ENCODE measurements at regions not wholly inside any gene's neighbourhood (a gene's known extent, or its start where the extent isn't known, plus 50 kb on each side); places are given as distances from the start of the nearest gene placed in this dataset.

- ATAC-seq (ENCODE audit: low read depth in 2 of 2) = no peak
Observed at GRCh38 chr9:135210676-135211523, 123.4 kb downstream of the OLFM1 start.

GRCh38 chr9:135211524-135211890, 124.0 kb downstream of the OLFM1 start:
- DNase-seq (no peak), ATAC-seq (ENCODE audit: low read depth in 2 of 2) (no peak)
- Mint-ChIP-seq H3K4me3 (no peak overlapping the region), H3K27me3 (peaks cover 4% of the 10 kb centered on the region), H3K36me3 (no peaks in the 10 kb centered on the region), H3K9me3 (peaks cover 0 to 8% (median 0%) of the 10 kb centered on the region in 7 donors), H3K4me1 (no peaks in the 10 kb centered on the region), H3K27ac (no peak overlapping the region)
- Histone ChIP-seq H3K27me3 (ENCODE audit: control insufficient read depth, insufficient read depth, low read length) (no peaks in the 10 kb centered on the region), H3K4me3 (ENCODE audit: low read depth, low read length) (no peak overlapping the region), H3K27ac (ENCODE audit: insufficient read depth, low read length, poor library complexity, severe bottlenecking) (no peak overlapping the region), H3K9me3 (ENCODE audit: control insufficient read depth in 2 of 2, low read length in 2 of 2) (peaks cover 0 to 6% of the 10 kb centered on the region in 2 experiments), H3K4me1 (ENCODE audit: control insufficient read depth, insufficient read depth, low read length, poor library complexity, severe bottlenecking) (no peaks in the 10 kb centered on the region), H3K36me3 (ENCODE audit: control insufficient read depth, insufficient read depth, low read length) (no peaks in the 10 kb centered on the region)

More at GRCh38 chr9:135210676-135211523, 123.4 kb downstream of the OLFM1 start:
- Mint-ChIP-seq H3K9me3 (peaks cover 0 to 8% (median 0%) of the 10 kb centered on the region in 7 donors), H3K27ac (no peak overlapping the region), H3K36me3 (no peaks in the 10 kb centered on the region), H3K4me3 (no peak overlapping the region), H3K27me3 (peaks cover 4% of the 10 kb centered on the region), H3K4me1 (no peaks in the 10 kb centered on the region)
- DNase-seq = no peak
- no peaks in the 10 kb centered on the region for H3K4me1 ChIP-seq (ENCODE audit: control insufficient read depth, insufficient read depth, low read length, poor library complexity, severe bottlenecking)
- peaks cover 0 to 6% of the 10 kb centered on the region in 2 experiments for H3K9me3 ChIP-seq (ENCODE audit: control insufficient read depth in 2 of 2, low read length in 2 of 2)
- H3K36me3 ChIP-seq (ENCODE audit: control insufficient read depth, insufficient read depth, low read length) = no peaks in the 10 kb centered on the region
- no peak overlapping the region for H3K27ac ChIP-seq (ENCODE audit: insufficient read depth, low read length, poor library complexity, severe bottlenecking)
- H3K27me3 ChIP-seq (ENCODE audit: control insufficient read depth, insufficient read depth, low read length) = no peaks in the 10 kb centered on the region
- H3K4me3 ChIP-seq (ENCODE audit: low read depth, low read length) = no peak overlapping the region

- H3K36me3 Mint-ChIP-seq = no peaks in the 10 kb centered on the region
- no peaks in the 10 kb centered on the region for H3K27me3 ChIP-seq (ENCODE audit: control insufficient read depth, insufficient read depth, low read length)
- peaks cover 0 to 8% (median 0%) of the 10 kb centered on the region in 7 donors for H3K9me3 Mint-ChIP-seq
- peaks cover 4% of the 10 kb centered on the region for H3K27me3 Mint-ChIP-seq
- H3K27ac Mint-ChIP-seq = no peak overlapping the region
- no peak overlapping the region for H3K4me3 ChIP-seq (ENCODE audit: low read depth, low read length)
- peaks cover 0 to 6% of the 10 kb centered on the region in 2 experiments for H3K9me3 ChIP-seq (ENCODE audit: control insufficient read depth in 2 of 2, low read length in 2 of 2)
- DNase-seq (no peak), ATAC-seq (ENCODE audit: low read depth in 2 of 2) (no peak)
- no peaks in the 10 kb centered on the region for H3K4me1 ChIP-seq (ENCODE audit: control insufficient read depth, insufficient read depth, low read length, poor library complexity, severe bottlenecking)
- no peak overlapping the region for H3K4me3 Mint-ChIP-seq
- no peaks in the 10 kb centered on the region for H3K36me3 ChIP-seq (ENCODE audit: control insufficient read depth, insufficient read depth, low read length)
- no peaks in the 10 kb centered on the region for H3K4me1 Mint-ChIP-seq
- H3K27ac ChIP-seq (ENCODE audit: insufficient read depth, low read length, poor library complexity, severe bottlenecking) = no peak overlapping the region
Observed at GRCh38 chr9:135212961-135213360, 125.5 kb downstream of the OLFM1 start.

- H3K36me3 ChIP-seq (ENCODE audit: control insufficient read depth, insufficient read depth, low read length) = no peaks in the 10 kb centered on the region
- H3K27me3 ChIP-seq (ENCODE audit: control insufficient read depth, insufficient read depth, low read length) = no peaks in the 10 kb centered on the region
- no peak overlapping the region for H3K4me3 Mint-ChIP-seq
- no peaks in the 10 kb centered on the region for H3K4me1 Mint-ChIP-seq
- peaks cover 0 to 6% (median 0%) of the 10 kb centered on the region in 7 donors for H3K9me3 Mint-ChIP-seq
- H3K4me3 ChIP-seq (ENCODE audit: low read depth, low read length) = no peak overlapping the region
- peaks cover 0 to 6% of the 10 kb centered on the region in 2 experiments for H3K9me3 ChIP-seq (ENCODE audit: control insufficient read depth in 2 of 2, low read length in 2 of 2)
- peaks cover 4% of the 10 kb centered on the region for H3K27me3 Mint-ChIP-seq
- H3K27ac Mint-ChIP-seq = no peak overlapping the region
- H3K4me1 ChIP-seq (ENCODE audit: control insufficient read depth, insufficient read depth, low read length, poor library complexity, severe bottlenecking) = no peaks in the 10 kb centered on the region
- H3K27ac ChIP-seq (ENCODE audit: insufficient read depth, low read length, poor library complexity, severe bottlenecking) = no peak overlapping the region
- DNase-seq (no peak), ATAC-seq (ENCODE audit: low read depth in 2 of 2) (no peak)
- H3K36me3 Mint-ChIP-seq = no peaks in the 10 kb centered on the region
Observed at GRCh38 chr9:135213566-135213965, 126.1 kb downstream of the OLFM1 start.

GRCh38 chr9:135214054-135214640, 126.7 kb downstream of the OLFM1 start:
- H3K4me1 ChIP-seq (ENCODE audit: control insufficient read depth, insufficient read depth, low read length, poor library complexity, severe bottlenecking) = no peaks in the 10 kb centered on the region
- H3K27ac ChIP-seq (ENCODE audit: insufficient read depth, low read length, poor library complexity, severe bottlenecking) = no peak overlapping the region
- H3K9me3 Mint-ChIP-seq = peaks cover 0 to 6% (median 0%) of the 10 kb centered on the region in 7 donors
- H3K27me3 ChIP-seq (ENCODE audit: control insufficient read depth, insufficient read depth, low read length) = no peaks in the 10 kb centered on the region
- peaks cover 0 to 6% of the 10 kb centered on the region in 2 experiments for H3K9me3 ChIP-seq (ENCODE audit: control insufficient read depth in 2 of 2, low read length in 2 of 2)
- H3K27me3 Mint-ChIP-seq = peaks cover 4% of the 10 kb centered on the region
- H3K4me3 ChIP-seq (ENCODE audit: low read depth, low read length) = no peak overlapping the region
- no peak overlapping the region for H3K27ac Mint-ChIP-seq
- H3K36me3 ChIP-seq (ENCODE audit: control insufficient read depth, insufficient read depth, low read length) = no peaks in the 10 kb centered on the region
- no peak for ATAC-seq (ENCODE audit: low read depth in 2 of 2)
- H3K4me3 Mint-ChIP-seq = no peak overlapping the region
- no peak for DNase-seq
- no peaks in the 10 kb centered on the region for H3K4me1 Mint-ChIP-seq
- no peaks in the 10 kb centered on the region for H3K36me3 Mint-ChIP-seq

- no peak overlapping the region for H3K4me3 Mint-ChIP-seq
- Histone ChIP-seq H3K9me3 (ENCODE audit: control insufficient read depth in 2 of 2, low read length in 2 of 2) (peaks cover 0 to 6% of the 10 kb centered on the region in 2 experiments), H3K36me3 (ENCODE audit: control insufficient read depth, insufficient read depth, low read length) (no peaks in the 10 kb centered on the region), H3K4me1 (ENCODE audit: control insufficient read depth, insufficient read depth, low read length, poor library complexity, severe bottlenecking) (no peaks in the 10 kb centered on the region), H3K27me3 (ENCODE audit: control insufficient read depth, insufficient read depth, low read length) (no peaks in the 10 kb centered on the region), H3K27ac (ENCODE audit: insufficient read depth, low read length, poor library complexity, severe bottlenecking) (no peak overlapping the region), H3K4me3 (ENCODE audit: low read depth, low read length) (no peak overlapping the region)
- ATAC-seq (ENCODE audit: low read depth in 2 of 2) (no peak), DNase-seq (no peak)
- no peaks in the 10 kb centered on the region for H3K36me3 Mint-ChIP-seq
- no peaks in the 10 kb centered on the region for H3K4me1 Mint-ChIP-seq
- no peak overlapping the region for H3K27ac Mint-ChIP-seq
- H3K27me3 Mint-ChIP-seq = peaks cover 5% of the 10 kb centered on the region
- H3K9me3 Mint-ChIP-seq = peaks cover 0 to 6% (median 0%) of the 10 kb centered on the region in 7 donors
Observed at GRCh38 chr9:135214706-135215105, 127.2 kb downstream of the OLFM1 start.

- H3K36me3 Mint-ChIP-seq = no peaks in the 10 kb centered on the region
- Histone ChIP-seq H3K9me3 (ENCODE audit: control insufficient read depth in 2 of 2, low read length in 2 of 2) (peaks cover 0 to 6% of the 10 kb centered on the region in 2 experiments), H3K36me3 (ENCODE audit: control insufficient read depth, insufficient read depth, low read length) (no peaks in the 10 kb centered on the region), H3K4me3 (ENCODE audit: low read depth, low read length) (no peak overlapping the region), H3K27me3 (ENCODE audit: control insufficient read depth, insufficient read depth, low read length) (no peaks in the 10 kb centered on the region), H3K4me1 (ENCODE audit: control insufficient read depth, insufficient read depth, low read length, poor library complexity, severe bottlenecking) (no peaks in the 10 kb centered on the region), H3K27ac (ENCODE audit: insufficient read depth, low read length, poor library complexity, severe bottlenecking) (no peak overlapping the region)
- no peaks in the 10 kb centered on the region for H3K4me1 Mint-ChIP-seq
- peaks cover 7% of the 10 kb centered on the region for H3K27me3 Mint-ChIP-seq
- no peak overlapping the region for H3K4me3 Mint-ChIP-seq
- no peak for ATAC-seq (ENCODE audit: low read depth in 2 of 2)
- peaks cover 0 to 6% (median 0%) of the 10 kb centered on the region in 7 donors for H3K9me3 Mint-ChIP-seq
- H3K27ac Mint-ChIP-seq = no peak overlapping the region
- no peak for DNase-seq
Observed at GRCh38 chr9:135215571-135216161, 128.2 kb downstream of the OLFM1 start.
